ENCODE measurements at regions not wholly inside any gene's neighbourhood (a gene's known extent, or its start where the extent isn't known, plus 50 kb on each side); places are given as distances from the start of the nearest gene placed in this dataset.

DNA sequence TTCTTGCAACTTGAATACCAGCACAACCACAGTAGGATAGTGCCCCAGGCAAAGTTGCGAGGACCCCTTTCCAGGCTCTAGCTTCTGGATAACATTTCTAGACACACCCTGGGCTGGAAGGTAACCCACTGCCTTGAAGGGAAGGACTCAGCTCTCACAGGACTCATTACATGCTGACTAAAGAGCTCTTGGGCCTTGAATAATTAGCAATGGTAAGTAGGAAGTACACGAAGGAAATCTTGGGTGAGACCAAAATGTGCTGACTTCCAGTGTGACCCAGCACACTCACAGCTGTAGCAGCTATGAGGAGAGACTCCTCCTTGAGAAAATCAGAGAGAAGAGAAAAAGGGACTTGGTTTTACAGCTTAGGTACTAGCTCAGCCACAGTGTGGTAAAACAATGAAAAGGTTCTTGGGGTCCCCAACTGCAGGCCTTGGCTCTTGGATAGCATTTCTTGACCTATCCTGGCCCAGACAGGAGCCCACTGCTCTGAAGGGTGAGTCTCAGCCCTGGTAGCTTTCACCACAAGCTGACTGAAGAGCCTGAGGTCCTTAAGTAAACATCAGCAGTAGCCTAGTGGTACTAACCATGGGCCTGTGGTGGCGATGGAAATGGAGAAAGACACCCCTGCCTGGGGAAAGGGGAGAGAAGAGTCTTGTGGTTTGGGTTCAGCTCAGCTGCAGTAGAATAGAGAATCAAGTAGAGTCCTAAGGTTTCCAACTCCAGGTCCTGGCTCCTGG is 621.7 kb downstream of the SEMA5A start:
- Histone ChIP-seq H3K27me3 (replicated peaks in 1 of 7) (no peaks in the 10 kb centered on the region), H3K27ac (no peak overlapping the region), H3K4me3 (no peak overlapping the region), H3K36me3 (no peaks in the 10 kb centered on the region), H3K9me3 (peaks cover 0 to 34% (median 13%) of the 10 kb centered on the region in 8 donors), H3K4me1 (no peaks in the 10 kb centered on the region)
- intact Hi-C loops (cut with DNase I; ENCODE audit: low total_unique reads): no loop called here
- TF ChIP-seq POLR2AphosphoS5 (IDR thresholded peaks at IDR 0.05): no peak
- TF ChIP-seq, protein P1, sequence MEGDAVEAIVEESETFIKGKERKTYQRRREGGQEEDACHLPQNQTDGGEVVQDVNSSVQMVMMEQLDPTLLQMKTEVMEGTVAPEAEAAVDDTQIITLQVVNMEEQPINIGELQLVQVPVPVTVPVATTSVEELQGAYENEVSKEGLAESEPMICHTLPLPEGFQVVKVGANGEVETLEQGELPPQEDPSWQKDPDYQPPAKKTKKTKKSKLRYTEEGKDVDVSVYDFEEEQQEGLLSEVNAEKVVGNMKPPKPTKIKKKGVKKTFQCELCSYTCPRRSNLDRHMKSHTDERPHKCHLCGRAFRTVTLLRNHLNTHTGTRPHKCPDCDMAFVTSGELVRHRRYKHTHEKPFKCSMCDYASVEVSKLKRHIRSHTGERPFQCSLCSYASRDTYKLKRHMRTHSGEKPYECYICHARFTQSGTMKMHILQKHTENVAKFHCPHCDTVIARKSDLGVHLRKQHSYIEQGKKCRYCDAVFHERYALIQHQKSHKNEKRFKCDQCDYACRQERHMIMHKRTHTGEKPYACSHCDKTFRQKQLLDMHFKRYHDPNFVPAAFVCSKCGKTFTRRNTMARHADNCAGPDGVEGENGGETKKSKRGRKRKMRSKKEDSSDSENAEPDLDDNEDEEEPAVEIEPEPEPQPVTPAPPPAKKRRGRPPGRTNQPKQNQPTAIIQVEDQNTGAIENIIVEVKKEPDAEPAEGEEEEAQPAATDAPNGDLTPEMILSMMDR (IDR thresholded peaks at IDR 0.05 in 8 of 11, conservative IDR thresholded peaks at IDR 0.05 in 3 of 11): no peak
- no peak for TF ChIP-seq POLR2A (IDR thresholded peaks at IDR 0.05)
- no peak for DNase-seq
- WGBS, 5 donors: 65 to 91% (median 69%) methylated on average over 3 of the region's 3 CpGs

DNA sequence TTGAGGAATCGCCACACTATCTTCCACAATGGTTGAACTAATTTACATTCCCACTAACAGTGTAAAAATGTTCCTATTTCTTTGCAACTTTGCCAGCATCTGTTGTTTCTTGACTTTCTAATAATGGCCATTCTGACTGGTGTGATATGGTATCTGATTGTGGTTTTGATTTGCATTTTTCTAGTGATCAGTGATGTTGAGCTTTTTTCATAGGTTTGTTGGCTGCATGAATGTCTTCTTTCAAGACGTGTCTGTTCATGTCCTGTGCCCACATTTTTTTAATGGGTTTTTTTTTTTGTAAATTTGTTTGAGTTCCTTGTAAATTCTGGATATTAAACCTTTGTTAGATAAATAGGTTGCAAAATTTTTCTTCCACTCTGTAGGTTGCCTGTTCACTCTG is 615.9 kb downstream of the SEMA5A start:
- 58 to 82% (median 65%) methylated on average over 2 of the region's 2 CpGs for WGBS, 5 donors
- no peaks in the 10 kb centered on the region for H3K27me3 ChIP-seq (replicated peaks in 1 of 7)
- no peak for TF ChIP-seq POLR2A (IDR thresholded peaks at IDR 0.05)
- TF ChIP-seq, protein P1 (IDR thresholded peaks at IDR 0.05 in 8 of 11, conservative IDR thresholded peaks at IDR 0.05 in 3 of 11): no peak
- TF ChIP-seq POLR2AphosphoS5 (IDR thresholded peaks at IDR 0.05): no peak
- intact Hi-C loops (cut with DNase I; ENCODE audit: low total_unique reads): no loop called here
- H3K27ac ChIP-seq: no peak overlapping the region
- peaks cover 0 to 18% (median 2%) of the 10 kb centered on the region in 8 donors for H3K9me3 ChIP-seq
- H3K4me3 ChIP-seq: no peak overlapping the region
- H3K36me3 ChIP-seq: no peaks in the 10 kb centered on the region
- no peak for DNase-seq
- no peaks in the 10 kb centered on the region for H3K4me1 ChIP-seq

DNA sequence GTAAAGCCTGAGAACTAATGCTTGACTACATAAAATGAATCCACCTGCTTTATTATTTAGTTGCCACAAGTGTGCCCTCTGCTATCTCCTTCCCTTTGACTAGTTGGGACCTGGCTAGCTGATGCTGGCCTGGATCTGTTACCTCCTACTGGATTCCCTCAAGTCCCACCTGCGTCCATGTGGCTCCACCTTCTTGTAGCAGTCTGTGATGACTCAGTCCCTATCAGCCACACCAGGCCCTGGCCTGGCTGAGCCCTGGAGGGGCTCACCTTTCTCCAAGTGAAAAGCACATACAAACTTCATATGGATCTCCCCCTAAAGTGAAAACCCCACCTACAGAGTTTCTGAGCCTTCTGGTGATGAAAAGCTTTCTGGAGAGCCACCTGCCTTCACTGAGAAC is 611.4 kb downstream of the SEMA5A start:
- WGBS, 5 donors: 43 to 71% (median 56%) methylated on average over 1 of the region's 1 CpG
- TF ChIP-seq POLR2AphosphoS5 (IDR thresholded peaks at IDR 0.05) (no peak), POLR2A (IDR thresholded peaks at IDR 0.05) (no peak)
- TF ChIP-seq, protein P1 (IDR thresholded peaks at IDR 0.05 in 8 of 11, conservative IDR thresholded peaks at IDR 0.05 in 3 of 11): no peak
- Histone ChIP-seq H3K27ac (no peak overlapping the region), H3K4me1 (no peaks in the 10 kb centered on the region), H3K4me3 (no peak overlapping the region), H3K36me3 (no peaks in the 10 kb centered on the region), H3K27me3 (replicated peaks in 1 of 7) (no peaks in the 10 kb centered on the region), H3K9me3 (peaks cover 0 to 47% (median 27%) of the 10 kb centered on the region in 8 donors)
- intact Hi-C loops (cut with DNase I; ENCODE audit: low total_unique reads): no loop called here
- no peak for DNase-seq

DNA sequence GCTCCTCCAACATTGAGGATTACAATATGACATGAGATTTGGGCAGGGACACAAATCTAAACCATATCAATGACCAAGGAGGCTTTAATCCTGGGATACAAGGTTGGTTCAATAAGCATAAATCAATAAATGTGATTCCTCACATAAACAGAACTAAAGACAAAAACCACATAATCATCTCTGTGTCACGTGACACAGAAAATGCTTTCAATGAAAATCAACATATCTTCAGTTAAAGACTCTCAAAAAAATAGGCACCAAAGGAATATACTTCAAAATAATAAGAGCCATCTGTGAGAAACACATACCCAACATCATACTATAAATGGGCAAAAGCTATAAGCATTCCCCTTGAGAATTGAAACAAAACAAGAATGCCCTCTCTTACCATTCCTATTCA is 604.9 kb downstream of the SEMA5A start:
- Histone ChIP-seq H3K4me3 (no peak overlapping the region), H3K36me3 (no peaks in the 10 kb centered on the region), H3K4me1 (no peaks in the 10 kb centered on the region), H3K27me3 (replicated peaks in 1 of 7) (no peaks in the 10 kb centered on the region), H3K27ac (no peak overlapping the region), H3K9me3 (peaks cover 0 to 57% (median 45%) of the 10 kb centered on the region in 8 donors)
- 64 to 82% (median 77%) methylated on average over 1 of the region's 1 CpG for WGBS, 5 donors
- DNase-seq: no peak
- intact Hi-C loops (cut with DNase I; ENCODE audit: low total_unique reads): no loop called here
- TF ChIP-seq POLR2AphosphoS5 (IDR thresholded peaks at IDR 0.05) (no peak), POLR2A (IDR thresholded peaks at IDR 0.05) (no peak)
- TF ChIP-seq, protein P1 (IDR thresholded peaks at IDR 0.05 in 8 of 11, conservative IDR thresholded peaks at IDR 0.05 in 3 of 11): no peak
